ENCODE measurements at regions not wholly inside any gene's neighbourhood (a gene's known extent, or its start where the extent isn't known, plus 50 kb on each side); places are given as distances from the start of the nearest gene placed in this dataset.

GRCh38 chr13:33742321-33742720 lies 75.6 kb upstream of the RFC3 start:
- no peaks in the 10 kb centered on the region for H3K36me3 ChIP-seq (ENCODE audit: control insufficient read depth in 3 of 3, insufficient read depth in 3 of 3, low read length in 3 of 3)
- H3K9ac ChIP-seq (ENCODE audit: low read depth in 1 of 3, low read length in 3 of 3): no peak overlapping the region
- no peak overlapping the region for H3K27ac ChIP-seq (ENCODE audit: low read depth, low read length)

DNA sequence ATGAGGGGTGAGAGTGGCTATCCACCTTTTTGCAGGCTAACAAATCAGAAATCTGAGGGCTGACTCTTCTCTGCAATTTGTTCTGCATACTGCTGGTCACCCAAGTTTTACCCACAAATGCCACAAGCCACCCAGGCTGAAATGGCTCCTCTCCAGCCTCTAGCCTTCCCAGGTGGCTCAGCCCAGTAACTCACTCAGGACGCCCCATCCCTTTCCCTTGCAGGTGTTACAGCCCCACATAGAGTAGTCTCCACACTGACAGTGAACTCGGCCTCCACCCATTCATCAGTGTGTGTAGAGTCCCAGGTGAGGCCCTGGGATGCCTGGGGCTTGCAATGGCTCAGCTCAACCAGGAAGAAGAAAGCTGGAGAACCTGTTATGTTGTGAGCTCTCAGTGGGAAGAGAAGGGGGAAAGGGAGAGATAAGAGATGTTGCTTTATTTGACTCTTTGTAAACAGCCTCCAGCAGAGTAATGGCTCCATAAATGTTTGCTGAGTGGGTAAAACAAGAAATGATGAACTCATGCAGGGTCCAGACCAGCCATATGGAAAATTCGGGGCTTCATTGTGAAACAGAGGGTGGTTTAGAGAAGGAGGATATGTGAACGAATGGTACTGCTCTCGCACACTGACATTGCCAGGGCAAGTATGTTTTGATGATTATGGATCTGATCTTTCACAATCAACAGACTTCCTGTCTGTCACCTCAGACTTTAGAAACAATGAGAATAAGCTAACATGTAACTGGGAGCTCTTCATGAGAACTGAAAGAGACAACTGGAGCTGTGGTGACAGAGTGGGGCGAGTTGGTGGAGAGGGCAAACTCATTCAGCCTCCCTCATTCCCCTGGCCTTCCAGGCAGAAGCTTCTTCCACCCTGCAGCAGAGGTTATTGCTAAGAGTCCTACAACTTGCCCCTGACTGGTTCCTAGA lies 74.2 kb upstream of the RFC3 start:
- Histone ChIP-seq H3K36me3 (ENCODE audit: control insufficient read depth in 3 of 3, insufficient read depth in 3 of 3, low read length in 3 of 3) (no peaks in the 10 kb centered on the region), H3K4me1 (ENCODE audit: control insufficient read depth in 3 of 3, insufficient read depth in 3 of 3, low read length in 3 of 3) (no peaks in the 10 kb centered on the region), H3K27me3 (ENCODE audit: control insufficient read depth in 3 of 3, insufficient read depth in 3 of 3, low read length in 3 of 3) (no peaks in the 10 kb centered on the region), H3K27ac (ENCODE audit: low read depth, low read length) (no peak overlapping the region), H3K9ac (ENCODE audit: low read depth in 1 of 3, low read length in 3 of 3) (no peak overlapping the region), H3K9me3 (ENCODE audit: control insufficient read depth in 3 of 3, low read length in 3 of 3) (no peaks in the 10 kb centered on the region), H3K4me3 (ENCODE audit: low read length in 3 of 3) (no peak overlapping the region)

More at GRCh38 chr13:33742321-33742720, 75.6 kb upstream of the RFC3 start:
- no peaks in the 10 kb centered on the region for H3K27me3 ChIP-seq (ENCODE audit: control insufficient read depth in 3 of 3, insufficient read depth in 3 of 3, low read length in 3 of 3)
- H3K9me3 ChIP-seq (ENCODE audit: control insufficient read depth in 3 of 3, low read length in 3 of 3): no peaks in the 10 kb centered on the region
- H3K4me3 ChIP-seq (ENCODE audit: low read length in 3 of 3): no peak overlapping the region
- H3K4me1 ChIP-seq (ENCODE audit: control insufficient read depth in 3 of 3, insufficient read depth in 3 of 3, low read length in 3 of 3): no peaks in the 10 kb centered on the region

DNA sequence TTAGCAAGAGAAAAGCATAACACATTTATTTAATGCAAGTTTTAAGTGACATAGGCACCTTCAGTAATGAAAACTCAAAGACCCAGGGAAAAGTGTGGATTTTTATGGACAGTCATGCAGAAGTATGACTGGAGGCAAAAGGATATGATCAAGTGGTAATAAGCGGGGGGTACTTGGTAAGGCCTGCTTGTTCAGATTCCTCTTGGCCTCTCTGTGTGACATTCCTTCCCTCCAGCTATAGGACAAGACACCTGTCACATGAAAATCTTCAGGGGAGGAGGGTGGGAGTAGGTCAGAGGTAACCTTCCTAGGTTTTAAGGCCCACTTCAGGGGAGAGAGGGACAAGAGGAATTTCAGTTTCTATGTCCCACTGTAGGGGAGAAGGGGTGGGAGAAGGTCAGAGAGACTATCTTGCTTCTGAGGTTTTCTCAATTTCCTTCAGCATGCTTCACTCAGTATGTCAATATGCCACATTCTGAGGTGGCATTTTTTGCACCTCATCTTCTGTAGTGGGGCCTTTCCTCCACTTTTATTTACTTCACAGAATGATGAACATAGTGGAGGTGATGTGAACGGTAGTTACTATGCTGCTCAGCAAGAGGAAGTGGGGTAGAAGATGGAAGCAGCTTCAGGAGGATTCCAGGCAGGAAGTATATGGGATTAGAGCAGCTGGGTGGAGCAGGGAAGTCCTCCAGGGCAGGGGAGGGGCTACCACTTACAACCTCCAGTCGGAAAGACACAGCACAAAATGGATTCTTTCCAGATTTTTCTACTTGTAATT lies 73.2 kb upstream of the RFC3 start:
- Histone ChIP-seq H3K4me3 (ENCODE audit: low read length in 3 of 3) (no peak overlapping the region), H3K27ac (ENCODE audit: low read depth, low read length) (no peak overlapping the region), H3K9me3 (ENCODE audit: control insufficient read depth in 3 of 3, low read length in 3 of 3) (no peaks in the 10 kb centered on the region), H3K4me1 (ENCODE audit: control insufficient read depth in 3 of 3, insufficient read depth in 3 of 3, low read length in 3 of 3) (no peaks in the 10 kb centered on the region), H3K27me3 (ENCODE audit: control insufficient read depth in 3 of 3, insufficient read depth in 3 of 3, low read length in 3 of 3) (no peaks in the 10 kb centered on the region), H3K9ac (ENCODE audit: low read depth in 1 of 3, low read length in 3 of 3) (no peak overlapping the region), H3K36me3 (ENCODE audit: control insufficient read depth in 3 of 3, insufficient read depth in 3 of 3, low read length in 3 of 3) (no peaks in the 10 kb centered on the region)

DNA sequence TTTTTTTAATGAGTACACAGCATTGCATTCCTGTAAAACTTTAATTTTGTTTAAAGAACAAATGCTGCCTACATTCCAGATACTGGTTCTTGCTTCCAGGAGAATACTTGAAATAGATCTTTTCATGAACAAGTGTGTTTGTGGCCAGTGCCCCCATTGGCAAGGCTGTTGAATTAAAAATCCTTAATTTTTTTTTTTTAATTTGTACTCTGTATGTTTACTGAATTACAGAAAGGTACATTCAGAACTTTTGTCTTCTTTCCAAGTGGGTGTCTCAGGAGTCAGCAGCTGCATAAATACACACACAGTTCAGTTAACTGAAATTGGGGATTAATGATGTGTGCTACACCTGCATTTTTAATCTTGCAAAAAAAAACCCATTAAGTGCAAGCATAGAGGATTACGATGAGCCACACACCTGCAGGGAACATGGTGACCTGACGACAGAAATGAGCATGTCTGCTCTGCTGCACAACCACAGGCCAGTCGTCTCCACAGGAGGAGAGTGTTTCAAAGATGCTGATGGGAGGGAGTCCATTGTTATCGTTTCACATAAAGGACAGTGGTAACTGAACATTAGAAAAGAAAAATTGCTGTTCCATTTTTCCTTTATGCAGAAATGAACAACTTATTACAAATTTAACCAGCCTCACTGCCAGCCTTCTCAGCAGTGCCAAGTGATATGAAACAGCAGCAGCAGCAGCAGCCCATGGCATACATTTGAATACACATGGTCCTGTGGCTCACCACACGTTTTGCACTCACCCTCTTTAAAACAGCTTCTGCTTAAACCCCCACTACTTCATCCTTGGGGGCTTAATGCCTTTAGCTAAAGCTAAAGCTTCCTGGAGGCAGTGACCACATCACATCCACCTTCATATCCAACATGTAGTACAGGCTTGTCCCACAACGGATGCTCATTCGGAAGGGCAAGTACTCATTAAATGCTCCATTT lies 72.3 kb upstream of the RFC3 start:
- no peaks in the 10 kb centered on the region for H3K27me3 ChIP-seq (ENCODE audit: control insufficient read depth in 3 of 3, insufficient read depth in 3 of 3, low read length in 3 of 3)
- no peaks in the 10 kb centered on the region for H3K9me3 ChIP-seq (ENCODE audit: control insufficient read depth in 3 of 3, low read length in 3 of 3)
- no peak overlapping the region for H3K4me3 ChIP-seq (ENCODE audit: low read length in 3 of 3)
- H3K9ac ChIP-seq (ENCODE audit: low read depth in 1 of 3, low read length in 3 of 3): no peak overlapping the region
- H3K27ac ChIP-seq (ENCODE audit: low read depth, low read length): no peak overlapping the region
- no peaks in the 10 kb centered on the region for H3K36me3 ChIP-seq (ENCODE audit: control insufficient read depth in 3 of 3, insufficient read depth in 3 of 3, low read length in 3 of 3)
- no peaks in the 10 kb centered on the region for H3K4me1 ChIP-seq (ENCODE audit: control insufficient read depth in 3 of 3, insufficient read depth in 3 of 3, low read length in 3 of 3)

DNA sequence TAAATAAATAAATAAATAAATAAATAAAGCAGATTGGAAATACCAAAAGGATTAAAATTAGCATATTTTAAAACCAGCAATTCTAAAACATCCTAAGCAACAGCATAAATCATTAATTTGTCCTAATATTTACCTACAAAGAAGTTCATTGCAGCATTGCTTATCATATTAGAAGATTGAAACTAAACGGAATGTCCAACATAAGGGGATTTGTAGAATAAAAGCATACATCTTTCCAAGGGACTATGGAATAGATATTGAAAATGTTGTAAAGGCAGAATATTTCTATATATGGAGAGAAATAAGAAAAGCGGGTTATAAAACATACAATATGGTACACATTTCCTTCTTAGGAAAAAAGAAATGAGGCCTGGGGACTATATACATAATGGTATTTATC lies 71.1 kb upstream of the RFC3 start:
- no peaks in the 10 kb centered on the region for H3K4me1 ChIP-seq (ENCODE audit: control insufficient read depth in 3 of 3, insufficient read depth in 3 of 3, low read length in 3 of 3)
- H3K9ac ChIP-seq (ENCODE audit: low read depth in 1 of 3, low read length in 3 of 3): no peak overlapping the region
- no peak overlapping the region for H3K4me3 ChIP-seq (ENCODE audit: low read length in 3 of 3)
- H3K36me3 ChIP-seq (ENCODE audit: control insufficient read depth in 3 of 3, insufficient read depth in 3 of 3, low read length in 3 of 3): no peaks in the 10 kb centered on the region
- H3K9me3 ChIP-seq (ENCODE audit: control insufficient read depth in 3 of 3, low read length in 3 of 3): no peaks in the 10 kb centered on the region
- no peaks in the 10 kb centered on the region for H3K27me3 ChIP-seq (ENCODE audit: control insufficient read depth in 3 of 3, insufficient read depth in 3 of 3, low read length in 3 of 3)
- no peak overlapping the region for H3K27ac ChIP-seq (ENCODE audit: low read depth, low read length)

DNA sequence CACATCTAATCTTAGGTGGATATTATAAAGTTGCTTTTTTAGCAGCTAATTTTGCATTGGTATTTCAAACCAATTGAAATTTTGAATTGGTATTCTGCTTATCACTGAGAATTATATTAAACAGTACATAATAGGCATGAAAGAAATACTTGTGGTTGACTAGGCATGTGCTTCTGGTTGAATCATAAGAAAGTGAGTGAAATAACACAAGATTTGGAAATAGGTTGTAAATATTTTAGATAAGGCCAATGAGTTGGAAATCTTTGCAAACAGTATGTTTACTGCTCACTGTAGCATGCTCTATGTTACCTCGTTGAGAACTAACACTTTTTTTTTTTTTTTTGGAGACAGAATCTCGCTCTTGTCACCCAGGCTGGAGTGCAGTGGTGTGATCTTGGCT lies 66.8 kb upstream of the RFC3 start:
- H3K4me3 ChIP-seq (ENCODE audit: low read length in 3 of 3): no peak overlapping the region
- no peaks in the 10 kb centered on the region for H3K36me3 ChIP-seq (ENCODE audit: control insufficient read depth in 3 of 3, insufficient read depth in 3 of 3, low read length in 3 of 3)
- no peak overlapping the region for H3K9ac ChIP-seq (ENCODE audit: low read depth in 1 of 3, low read length in 3 of 3)
- no peak overlapping the region for H3K27ac ChIP-seq (ENCODE audit: low read depth, low read length)
- no peaks in the 10 kb centered on the region for H3K4me1 ChIP-seq (ENCODE audit: control insufficient read depth in 3 of 3, insufficient read depth in 3 of 3, low read length in 3 of 3)
- no peaks in the 10 kb centered on the region for H3K9me3 ChIP-seq (ENCODE audit: control insufficient read depth in 3 of 3, low read length in 3 of 3)
- H3K27me3 ChIP-seq (ENCODE audit: control insufficient read depth in 3 of 3, insufficient read depth in 3 of 3, low read length in 3 of 3): no peaks in the 10 kb centered on the region

- H3K9me3 ChIP-seq (ENCODE audit: control insufficient read depth in 3 of 3, low read length in 3 of 3): no peaks in the 10 kb centered on the region
- no peaks in the 10 kb centered on the region for H3K4me1 ChIP-seq (ENCODE audit: control insufficient read depth in 3 of 3, insufficient read depth in 3 of 3, low read length in 3 of 3)
- H3K27ac ChIP-seq (ENCODE audit: low read depth, low read length): no peak overlapping the region
- H3K4me3 ChIP-seq (ENCODE audit: low read length in 3 of 3): no peak overlapping the region
- H3K36me3 ChIP-seq (ENCODE audit: control insufficient read depth in 3 of 3, insufficient read depth in 3 of 3, low read length in 3 of 3): no peaks in the 10 kb centered on the region
- no peak overlapping the region for H3K9ac ChIP-seq (ENCODE audit: low read depth in 1 of 3, low read length in 3 of 3)
- no peaks in the 10 kb centered on the region for H3K27me3 ChIP-seq (ENCODE audit: control insufficient read depth in 3 of 3, insufficient read depth in 3 of 3, low read length in 3 of 3)
Measured at GRCh38 chr13:33752094-33752493, 65.9 kb upstream of the RFC3 start.

DNA sequence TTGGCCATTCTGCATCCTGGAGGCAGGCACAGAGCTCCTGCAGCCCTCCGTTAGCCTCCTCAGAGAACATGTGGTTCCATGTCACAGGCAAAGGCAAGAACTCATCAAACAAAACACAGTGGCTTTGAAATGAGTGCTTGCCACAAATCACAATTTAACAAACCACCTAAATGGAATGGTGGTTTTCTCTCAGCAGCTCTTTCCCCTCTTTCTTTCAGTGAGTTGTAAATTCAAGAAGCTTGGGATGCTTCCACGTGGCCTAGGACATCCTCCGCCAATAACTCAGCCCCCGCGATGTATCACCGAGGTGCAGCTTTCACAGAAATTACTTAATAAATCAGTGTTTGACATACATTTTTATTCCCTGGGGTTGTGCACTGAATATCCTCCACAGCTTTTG lies 65.4 kb upstream of the RFC3 start:
- Histone ChIP-seq H3K9me3 (ENCODE audit: control insufficient read depth in 3 of 3, low read length in 3 of 3) (no peaks in the 10 kb centered on the region), H3K27me3 (ENCODE audit: control insufficient read depth in 3 of 3, insufficient read depth in 3 of 3, low read length in 3 of 3) (no peaks in the 10 kb centered on the region), H3K4me3 (ENCODE audit: low read length in 3 of 3) (no peak overlapping the region), H3K27ac (ENCODE audit: low read depth, low read length) (no peak overlapping the region), H3K4me1 (ENCODE audit: control insufficient read depth in 3 of 3, insufficient read depth in 3 of 3, low read length in 3 of 3) (no peaks in the 10 kb centered on the region), H3K36me3 (ENCODE audit: control insufficient read depth in 3 of 3, insufficient read depth in 3 of 3, low read length in 3 of 3) (no peaks in the 10 kb centered on the region), H3K9ac (ENCODE audit: low read depth in 1 of 3, low read length in 3 of 3) (no peak overlapping the region)

- Histone ChIP-seq H3K4me1 (ENCODE audit: control insufficient read depth in 3 of 3, insufficient read depth in 3 of 3, low read length in 3 of 3) (no peaks in the 10 kb centered on the region), H3K9ac (ENCODE audit: low read depth in 1 of 3, low read length in 3 of 3) (no peak overlapping the region), H3K27me3 (ENCODE audit: control insufficient read depth in 3 of 3, insufficient read depth in 3 of 3, low read length in 3 of 3) (no peaks in the 10 kb centered on the region), H3K4me3 (ENCODE audit: low read length in 3 of 3) (no peak overlapping the region), H3K27ac (ENCODE audit: low read depth, low read length) (no peak overlapping the region), H3K9me3 (ENCODE audit: control insufficient read depth in 3 of 3, low read length in 3 of 3) (no peaks in the 10 kb centered on the region), H3K36me3 (ENCODE audit: control insufficient read depth in 3 of 3, insufficient read depth in 3 of 3, low read length in 3 of 3) (no peaks in the 10 kb centered on the region)
Measured at GRCh38 chr13:33756929-33757328, 61.0 kb upstream of the RFC3 start.

Data from skeletal muscle tissue (tissue), 3 donors.